ENCODE measurements at regions not wholly inside any gene's neighbourhood (a gene's known extent, or its start where the extent isn't known, plus 50 kb on each side); places are given as distances from the start of the nearest gene placed in this dataset.

- no peak overlapping the region for H3K4me3 ChIP-seq
- H3K36me3 ChIP-seq = no peaks in the 10 kb centered on the region
- H3K9me3 ChIP-seq (ENCODE audit: low read depth) = no peaks in the 10 kb centered on the region
- H3K27ac ChIP-seq = no peak overlapping the region
- DNase-seq (ENCODE audit: low read depth in 1 of 2, low spot score in 1 of 2) = no peak
- no peak for TF ChIP-seq CTCF (IDR thresholded peaks at IDR 0.05; ENCODE audit: low read depth, low read length)
- H3K4me1 ChIP-seq (ENCODE audit: low read depth) = no peaks in the 10 kb centered on the region
- no peaks in the 10 kb centered on the region for H3K27me3 ChIP-seq
Measured at GRCh38 chr12:28601570-28602058, 411.4 kb downstream of the CCDC91 start.

GRCh38 chr12:28602786-28603185, 412.5 kb downstream of the CCDC91 start:
- TF ChIP-seq CTCF (IDR thresholded peaks at IDR 0.05; ENCODE audit: low read depth, low read length) = no peak
- Histone ChIP-seq H3K4me3 (no peak overlapping the region), H3K9me3 (ENCODE audit: low read depth) (no peaks in the 10 kb centered on the region), H3K36me3 (no peaks in the 10 kb centered on the region), H3K27me3 (no peaks in the 10 kb centered on the region), H3K4me1 (ENCODE audit: low read depth) (no peaks in the 10 kb centered on the region), H3K27ac (no peak overlapping the region)
- DNase-seq (ENCODE audit: low read depth in 1 of 2, low spot score in 1 of 2) = no peak

GRCh38 chr12:28603239-28603638, 413.0 kb downstream of the CCDC91 start:
- H3K27me3 ChIP-seq = no peaks in the 10 kb centered on the region
- DNase-seq (ENCODE audit: low read depth in 1 of 2, low spot score in 1 of 2) = peak in 1 of 2 donors; percentile 44
- no peaks in the 10 kb centered on the region for H3K4me1 ChIP-seq (ENCODE audit: low read depth)
- H3K9me3 ChIP-seq (ENCODE audit: low read depth) = no peaks in the 10 kb centered on the region
- no peak overlapping the region for H3K27ac ChIP-seq
- no peaks in the 10 kb centered on the region for H3K36me3 ChIP-seq
- no peak overlapping the region for H3K4me3 ChIP-seq
- no peak for TF ChIP-seq CTCF (IDR thresholded peaks at IDR 0.05; ENCODE audit: low read depth, low read length)

GRCh38 chr12:28603801-28604200, 413.5 kb downstream of the CCDC91 start:
- Histone ChIP-seq H3K27ac (no peak overlapping the region), H3K4me3 (no peak overlapping the region), H3K36me3 (no peaks in the 10 kb centered on the region), H3K9me3 (ENCODE audit: low read depth) (no peaks in the 10 kb centered on the region), H3K27me3 (no peaks in the 10 kb centered on the region), H3K4me1 (ENCODE audit: low read depth) (no peaks in the 10 kb centered on the region)
- DNase-seq (ENCODE audit: low read depth in 1 of 2, low spot score in 1 of 2) = no peak
- no peak for TF ChIP-seq CTCF (IDR thresholded peaks at IDR 0.05; ENCODE audit: low read depth, low read length)

GRCh38 chr12:28604240-28604639, 414.0 kb downstream of the CCDC91 start:
- Histone ChIP-seq H3K27me3 (no peaks in the 10 kb centered on the region), H3K4me3 (no peak overlapping the region), H3K9me3 (ENCODE audit: low read depth) (no peaks in the 10 kb centered on the region), H3K36me3 (no peaks in the 10 kb centered on the region), H3K27ac (no peak overlapping the region), H3K4me1 (ENCODE audit: low read depth) (no peaks in the 10 kb centered on the region)
- no peak for TF ChIP-seq CTCF (IDR thresholded peaks at IDR 0.05; ENCODE audit: low read depth, low read length)
- no peak for DNase-seq (ENCODE audit: low read depth in 1 of 2, low spot score in 1 of 2)
